ENCODE measurements at regions not wholly inside any gene's neighbourhood (a gene's known extent, or its start where the extent isn't known, plus 50 kb on each side); places are given as distances from the start of the nearest gene placed in this dataset.
"Not testable (repeated sequence)": the region's sequence is repeated elsewhere in the genome, so short reads cannot be mapped to it uniquely, and the experiment has no call there.

- no peak overlapping the region for H3K4me3 ChIP-seq
- intact Hi-C loops (cut with DNase I, micrococcal nuclease) = no loop called here
- no peaks in the 10 kb centered on the region for H3K36me3 ChIP-seq (ENCODE audit: low read depth)
- no peak for ATAC-seq
- H3K4me1 ChIP-seq (ENCODE audit: low read depth) = no peaks in the 10 kb centered on the region
- no peak for TF ChIP-seq CTCF (IDR thresholded peaks at IDR 0.05)
- no peaks in the 10 kb centered on the region for H3K9me3 ChIP-seq
- no peak for DNase-seq
Measured at GRCh38 chr6:21871831-21872230, 278.3 kb downstream of the SOX4 start.

- no peaks in the 10 kb centered on the region for H3K9me3 ChIP-seq
- no peak for TF ChIP-seq CTCF (IDR thresholded peaks at IDR 0.05)
- intact Hi-C loops (cut with DNase I, micrococcal nuclease) = no loop called here
- no peak for DNase-seq
- ATAC-seq = no peak
- no peak overlapping the region for H3K4me3 ChIP-seq
- no peaks in the 10 kb centered on the region for H3K4me1 ChIP-seq (ENCODE audit: low read depth)
- no peaks in the 10 kb centered on the region for H3K36me3 ChIP-seq (ENCODE audit: low read depth)
Measured at GRCh38 chr6:21872749-21873148, 279.2 kb downstream of the SOX4 start.

- no peak for ATAC-seq
- Histone ChIP-seq H3K9me3 (no peaks in the 10 kb centered on the region), H3K4me3 (no peak overlapping the region), H3K4me1 (ENCODE audit: low read depth) (no peaks in the 10 kb centered on the region), H3K36me3 (ENCODE audit: low read depth) (no peaks in the 10 kb centered on the region)
- TF ChIP-seq CTCF (IDR thresholded peaks at IDR 0.05) = no peak
- intact Hi-C loops (cut with DNase I, micrococcal nuclease) = no loop called here
- DNase-seq = peak in 1 of 3 donors; percentile 43
Measured at GRCh38 chr6:21873562-21873961, 280.0 kb downstream of the SOX4 start.

GRCh38 chr6:21874372-21874771 lies 280.8 kb downstream of the SOX4 start:
- no peaks in the 10 kb centered on the region for H3K9me3 ChIP-seq
- no peak overlapping the region for H3K4me3 ChIP-seq
- H3K36me3 ChIP-seq (ENCODE audit: low read depth) = no peaks in the 10 kb centered on the region
- DNase-seq (no peak), ATAC-seq (no peak)
- no peaks in the 10 kb centered on the region for H3K4me1 ChIP-seq (ENCODE audit: low read depth)
- intact Hi-C loops (cut with DNase I, micrococcal nuclease) = no loop called here
- TF ChIP-seq CTCF (IDR thresholded peaks at IDR 0.05) = no peak

- H3K4me3 ChIP-seq; H3K4me1 ChIP-seq (ENCODE audit: low read depth); H3K36me3 ChIP-seq (ENCODE audit: low read depth); H3K9me3 ChIP-seq; ATAC-seq; intact Hi-C loops (cut with DNase I, micrococcal nuclease); DNase-seq: not testable (repeated sequence)
Measured at GRCh38 chr6:21877037-21877436, 283.5 kb downstream of the SOX4 start.

- ATAC-seq; H3K4me1 ChIP-seq (ENCODE audit: low read depth); H3K9me3 ChIP-seq; intact Hi-C loops (cut with DNase I, micrococcal nuclease); H3K36me3 ChIP-seq (ENCODE audit: low read depth); DNase-seq; H3K4me3 ChIP-seq: not testable (repeated sequence)
Measured at GRCh38 chr6:21880249-21880648, 286.7 kb downstream of the SOX4 start.

GRCh38 chr6:21881969-21882465 lies 288.5 kb downstream of the SOX4 start:
- Histone ChIP-seq H3K4me1 (ENCODE audit: low read depth) (no peaks in the 10 kb centered on the region), H3K4me3 (no peak overlapping the region), H3K36me3 (ENCODE audit: low read depth) (no peaks in the 10 kb centered on the region), H3K9me3 (no peaks in the 10 kb centered on the region)
- no peak for TF ChIP-seq CTCF (IDR thresholded peaks at IDR 0.05)
- DNase-seq (no peak), ATAC-seq (no peak)
- intact Hi-C loops (cut with DNase I, micrococcal nuclease) = no loop called here
